ENCODE measurements at regions not wholly inside any gene's neighbourhood (a gene's known extent, or its start where the extent isn't known, plus 50 kb on each side); places are given as distances from the start of the nearest gene placed in this dataset.

GRCh38 chr12:67154901-67155300 is 114.3 kb upstream of the CAND1 start:
- TF ChIP-seq CTCF (IDR thresholded peaks at IDR 0.05) (no peak), REST (IDR thresholded peaks at IDR 0.05; ENCODE audit: insufficient read depth in 1 of 2, low read depth in 2 of 2, low read length in 1 of 2) (no peak), POLR2AphosphoS5 (IDR thresholded peaks at IDR 0.05; ENCODE audit: low read depth, low read length) (no peak), SIN3A (IDR thresholded peaks at IDR 0.05; ENCODE audit: borderline replicate concordance, insufficient read depth, low read depth, low read length) (no peak), TCF7L2 (IDR thresholded peaks at IDR 0.05; ENCODE audit: low read depth, low read length) (no peak)

Measured in Panc1 (cell line).